ENCODE measurements at regions not wholly inside any gene's neighbourhood (a gene's known extent, or its start where the extent isn't known, plus 50 kb on each side); places are given as distances from the start of the nearest gene placed in this dataset.

- Histone ChIP-seq H3K4ac (ENCODE audit: low read depth, low read length) (no peak overlapping the region), H4K5ac (ENCODE audit: low read depth, low read length) (no peak overlapping the region), H3K27me3 (ENCODE audit: control insufficient read depth, insufficient read depth, low read length) (no peaks in the 10 kb centered on the region), H3K4me1 (ENCODE audit: control insufficient read depth, insufficient read depth, low read length) (no peaks in the 10 kb centered on the region), H3K18ac (ENCODE audit: low read depth, low read length) (no peak overlapping the region), H2BK120ac (ENCODE audit: low read depth, low read length) (no peak overlapping the region), H2BK5ac (ENCODE audit: low read depth, low read length, poor library complexity, severe bottlenecking) (no peak overlapping the region), H3K9me3 (ENCODE audit: control insufficient read depth, insufficient read depth, low read length) (no peaks in the 10 kb centered on the region), H3K79me1 (ENCODE audit: low read depth in 1 of 2, low read length in 2 of 2) (no peaks in the 10 kb centered on the region), H3K23ac (ENCODE audit: low read depth, low read length) (no peak overlapping the region), H3K14ac (replicated peaks; ENCODE audit: low read depth, low read length) (no peak overlapping the region), H4K8ac (ENCODE audit: low read depth in 2 of 2, low read length in 2 of 2) (no peak overlapping the region), H2AFZ (replicated peaks; ENCODE audit: low read length, poor library complexity) (no peak overlapping the region), H3K56ac (ENCODE audit: extremely low read depth, insufficient read depth, low read length) (no peak overlapping the region), H3K36me3 (ENCODE audit: control insufficient read depth, insufficient read depth, low read length) (no peaks in the 10 kb centered on the region), H2BK15ac (ENCODE audit: low read depth, low read length) (no peak overlapping the region), H4K91ac (ENCODE audit: insufficient read depth, low read depth, low read length) (no peak overlapping the region), H2AK5ac (ENCODE audit: low read depth, low read length) (no peak overlapping the region), H2BK20ac (ENCODE audit: low read depth, low read length) (no peak overlapping the region), H2AK9ac (replicated peaks; ENCODE audit: low read depth, low read length, poor library complexity) (no peak overlapping the region), H4K20me1 (ENCODE audit: insufficient read depth, low read length) (no peaks in the 10 kb centered on the region), H3K4me3 (ENCODE audit: insufficient read depth, low read depth, low read length) (no peak overlapping the region), H3K4me2 (ENCODE audit: low read depth, low read length) (no peak overlapping the region), H3K9ac (ENCODE audit: low read depth, low read length) (no peak overlapping the region), H3K27ac (ENCODE audit: insufficient read depth, low read length) (no peak overlapping the region), H3K9me1 (ENCODE audit: insufficient read depth, low read length) (no peaks in the 10 kb centered on the region)
- TF ChIP-seq MAZ (IDR thresholded peaks at IDR 0.05; ENCODE audit: borderline replicate concordance, low read depth, low read length) = no peak
- TF ChIP-seq MXI1 (IDR thresholded peaks at IDR 0.05; ENCODE audit: borderline replicate concordance, low read depth, low read length) = no peak
- no peak for TF ChIP-seq RCOR1 (IDR thresholded peaks at IDR 0.05; ENCODE audit: insufficient replicate concordance, low read length)
- no peak for TF ChIP-seq FOS (IDR thresholded peaks at IDR 0.05; ENCODE audit: low read depth, low read length)
- TF ChIP-seq BHLHE40 (IDR thresholded peaks at IDR 0.05; ENCODE audit: low read depth, low read length) = no peak
- no peak for ATAC-seq (ENCODE audit: low read depth)
- in situ Hi-C loops (cut with MboI; ENCODE audit: low sequenced_read_pairs) = no loop called here
- BruUV-seq (replicated peaks) = no TSS peak
- ChIA-PET POLR2A (ENCODE audit: unreplicated experiment) (no interaction called here), CTCF (no interaction called here)
- no peak for DNase-seq
- intact Hi-C loops (cut with micrococcal nuclease) = no loop called here
- WGBS, 2 experiments (ENCODE audit: extremely low coverage in 2 of 2, insufficient read length in 1 of 2) = no CpG with 5 or more reads among the region's 1 CpG
- dilution Hi-C loops (cut with HindIII; ENCODE audit: low sequenced_read_pairs, unreplicated experiment) = no loop called here
These were observed 237.9 kb downstream of the ISL1 start for GRCh38 chr5:51621156-51621555.
